H1 (cell line): ENCODE measurements at regions not wholly inside any gene's neighbourhood (a gene's known extent, or its start where the extent isn't known, plus 50 kb on each side); places are given as distances from the start of the nearest gene placed in this dataset.

Experiments
- CTCF ChIA-PET: fragments of 300-600 bp; sonication (Branson Sonifier 250); formaldehyde crosslinking; loops from one replicate; lab custom pipeline; 2021; ENCODE audit not compliant: partially characterized antibody; lab: Charles Lee
- POLR2A ChIA-PET: fragments of 300-600 bp; sonication (Branson Sonifier 250); formaldehyde crosslinking; loops from one replicate; lab custom pipeline; 2021; ENCODE audit warnings: inconsistent platforms; ENCODE audit not compliant: partially characterized antibody; lab: Charles Lee
- DNase-seq, 2 experiments: peaks; one replicate each; pipeline versions ENCODE4 v3.0.0 to v3.0.0-alpha.2; 2010 to 2022; ENCODE audit warnings: low spot score in 2 of 2, low read depth in 1 of 2, mixed read lengths in 1 of 2
- FAIRE-seq: peaks from 2 replicates; lab custom pipeline; 2011; peaks lifted over from hg19 to GRCh38; lab: Jason Lieb, UNC
- H2AFZ ChIP-seq: 2 replicates; pipeline ENCODE4 v1.8.1; 2012; ENCODE audit warnings: low read length, inconsistent platforms
- H2AK5ac ChIP-seq: 2 replicates; pipeline ENCODE4 v1.6.1; 2013; ENCODE audit warnings: low read depth, low read length
- H2BK120ac ChIP-seq: replicated peaks from 2 replicates; pipeline ENCODE3; 2013; ENCODE audit warnings: low read depth, low read length, inconsistent platforms
- H2BK12ac ChIP-seq: 2 replicates; pipeline ENCODE4 v1.6.1; 2013; ENCODE audit warnings: low read depth, low read length
- H2BK15ac ChIP-seq: 2 replicates; pipeline ENCODE4 v1.6.1; 2013; ENCODE audit warnings: low read length
- H2BK20ac ChIP-seq: 2 replicates; pipeline ENCODE4 v1.6.1; 2013; ENCODE audit warnings: low read length
- H2BK5ac ChIP-seq: 2 replicates; pipeline ENCODE4 v1.6.1; 2013; ENCODE audit warnings: low read depth, low read length
- H3K14ac ChIP-seq: 2 replicates; pipeline ENCODE4 v1.6.1; 2013; ENCODE audit warnings: inconsistent platforms; ENCODE audit not compliant: insufficient read length
- H3K18ac ChIP-seq: 2 replicates; pipeline ENCODE4 v1.6.1; 2013; ENCODE audit warnings: low read length; ENCODE audit errors: extremely low read depth
- H3K23ac ChIP-seq: 2 replicates; pipeline ENCODE4 v1.6.1; 2013; ENCODE audit warnings: inconsistent platforms; ENCODE audit not compliant: insufficient read length
- H3K23me2 ChIP-seq: 2 replicates; pipeline ENCODE4 v1.6.1; 2013; ENCODE audit warnings: low read depth, low read length
- H3K27ac ChIP-seq: 2 replicates; pipeline ENCODE4 v1.6.1; 2011; ENCODE audit warnings: low read depth, low read length, inconsistent platforms
- H3K27me3 ChIP-seq, 4 experiments: replicated peaks in 1 of 4; 1 replicate in 1 of 4; 2 replicates in 3 of 4; pipeline versions ENCODE4 v1.6.1 to v1.8.1; 2011 to 2013; ENCODE audit warnings: low read length in 3 of 4, mild to moderate bottlenecking in 3 of 4, inconsistent platforms in 2 of 4, mixed read lengths in 2 of 4, moderate library complexity in 1 of 4; ENCODE audit not compliant: control insufficient read depth in 3 of 4, insufficient read depth in 3 of 4; ENCODE audit errors: extremely low read depth in 1 of 4
- H3K36me3 ChIP-seq, 4 experiments: 2 replicates each; pipeline versions ENCODE4 v1.6.1 to v1.8.1; 2011 to 2013; ENCODE audit warnings: mild to moderate bottlenecking in 4 of 4, low read length in 3 of 4, moderate library complexity in 2 of 4, control low read depth in 1 of 4, inconsistent platforms in 1 of 4; ENCODE audit not compliant: insufficient read depth in 4 of 4, control insufficient read depth in 2 of 4
- H3K4ac ChIP-seq: replicated peaks from 2 replicates; pipeline ENCODE3; 2013; ENCODE audit warnings: low read length, low read depth, mixed read lengths, inconsistent platforms; ENCODE audit not compliant: insufficient read length
- H3K4me1 ChIP-seq, 4 experiments: replicated peaks in 1 of 4; 1 replicate in 1 of 4; 2 replicates in 3 of 4; pipeline versions ENCODE4 v1.6.1 to v1.8.1; 2011 to 2013; ENCODE audit warnings: low read length in 3 of 4, inconsistent platforms in 2 of 4, mixed read lengths in 1 of 4; ENCODE audit not compliant: insufficient read depth in 4 of 4, control insufficient read depth in 3 of 4
- H3K4me2 ChIP-seq, 2 experiments: 2 replicates each; pipeline versions ENCODE4 v1.6.1 to v1.8.1; 2011 to 2013; ENCODE audit warnings: low read depth in 2 of 2, low read length in 2 of 2, control low read depth in 1 of 2, inconsistent platforms in 1 of 2, mild to moderate bottlenecking in 1 of 2; ENCODE audit not compliant: insufficient read depth in 1 of 2
- H3K4me3 ChIP-seq, 4 experiments: fragments of 200-600, 300-600 bp in 1 of 4; sonication (generic), shearing (Covaris generic), sonication (Bioruptor Twin) in 1 of 4; 2 replicates each; pipeline versions ENCODE4 v1.5.1 to v1.8.1; 2011 to 2016; ENCODE audit warnings: low read length in 4 of 4, low read depth in 3 of 4, control low read depth in 2 of 4, inconsistent platforms in 2 of 4, mild to moderate bottlenecking in 2 of 4, mixed read lengths in 1 of 4, moderate library complexity in 1 of 4; ENCODE audit not compliant: insufficient read depth in 2 of 4; ENCODE audit errors: extremely low read depth in 1 of 4
- H3K56ac ChIP-seq: replicated peaks from 2 replicates; pipeline ENCODE3; 2013; ENCODE audit warnings: low read depth, mild to moderate bottlenecking, mixed read lengths, low read length, inconsistent platforms; ENCODE audit not compliant: insufficient read length
- H3K79me1 ChIP-seq: 2 replicates; pipeline ENCODE4 v1.6.1; 2013; ENCODE audit warnings: low read depth, low read length, control low read depth
- H3K79me2 ChIP-seq, 2 experiments: 2 replicates each; pipeline versions ENCODE4 v1.6.1 to v1.8.1; 2012 to 2013; ENCODE audit warnings: low read length in 2 of 2, mild to moderate bottlenecking in 2 of 2, inconsistent platforms in 1 of 2; ENCODE audit not compliant: insufficient read depth in 2 of 2, control insufficient read depth in 1 of 2
- H3K9ac ChIP-seq, 4 experiments: replicated peaks in 1 of 4; 1 replicate in 1 of 4; 2 replicates in 3 of 4; pipeline versions ENCODE4 v1.6.1 to v1.8.1; 2011 to 2013; ENCODE audit warnings: low read depth in 3 of 4, low read length in 3 of 4, control low read depth in 2 of 4, mild to moderate bottlenecking in 2 of 4, moderate library complexity in 2 of 4, inconsistent platforms in 1 of 4; ENCODE audit errors: extremely low read depth in 1 of 4
- H3K9me3 ChIP-seq, 2 experiments: 2 replicates each; pipeline versions ENCODE4 v1.6.1 to v1.8.1; 2012 to 2013; ENCODE audit warnings: mild to moderate bottlenecking in 2 of 2, moderate library complexity in 2 of 2, control low read depth in 1 of 2, inconsistent platforms in 1 of 2, low read depth in 1 of 2, low read length in 1 of 2, mixed read lengths in 1 of 2; ENCODE audit not compliant: insufficient read depth in 2 of 2
- H4K20me1 ChIP-seq, 2 experiments: replicated peaks in 1 of 2; 2 replicates each; pipeline versions ENCODE3 to v1.8.1; 2011 to 2013; ENCODE audit warnings: inconsistent platforms in 2 of 2, low read length in 2 of 2, mild to moderate bottlenecking in 1 of 2; ENCODE audit not compliant: insufficient read depth in 2 of 2, control insufficient read depth in 1 of 2
- H4K5ac ChIP-seq: 2 replicates; pipeline ENCODE4 v1.6.1; 2013; ENCODE audit warnings: low read length, low read depth, mixed read lengths, inconsistent platforms; ENCODE audit not compliant: insufficient read length
- H4K8ac ChIP-seq: 2 replicates; pipeline ENCODE4 v1.8.0; 2013; ENCODE audit warnings: mild to moderate bottlenecking, moderate library complexity, low read length, inconsistent platforms; ENCODE audit not compliant: insufficient read depth; ENCODE audit errors: extremely low read depth
- H4K91ac ChIP-seq: replicated peaks from 2 replicates; pipeline ENCODE3; 2013; ENCODE audit warnings: low read length, mixed read lengths, inconsistent platforms; ENCODE audit not compliant: insufficient read length
- POLR2AphosphoS5 ChIP-seq: IDR thresholded peaks from 2 replicates; pipeline ENCODE4 v1.6.1; 2011; ENCODE audit warnings: low read depth, low read length
- WGBS, 2 experiments: shearing (Covaris generic) in 1 of 2; methylation state at CpG; one replicate each; pipeline versions ENCODE4 v1.1.6 to v1.1.7; 2013 to 2015; ENCODE audit warnings: low lambda C conversion rate in 2 of 2, mixed read lengths in 2 of 2, inconsistent platforms in 1 of 2, low coverage in 1 of 2, missing lambda C conversion rate in 1 of 2; ENCODE audit not compliant: insufficient replicate concordance in 2 of 2, insufficient coverage in 1 of 2, insufficient read length in 1 of 2; ENCODE audit errors: extremely low coverage in 1 of 2, missing lambda C conversion rate in 1 of 2; 5-methylcytosine and 5-hydroxymethylcytosine counted together

DNA sequence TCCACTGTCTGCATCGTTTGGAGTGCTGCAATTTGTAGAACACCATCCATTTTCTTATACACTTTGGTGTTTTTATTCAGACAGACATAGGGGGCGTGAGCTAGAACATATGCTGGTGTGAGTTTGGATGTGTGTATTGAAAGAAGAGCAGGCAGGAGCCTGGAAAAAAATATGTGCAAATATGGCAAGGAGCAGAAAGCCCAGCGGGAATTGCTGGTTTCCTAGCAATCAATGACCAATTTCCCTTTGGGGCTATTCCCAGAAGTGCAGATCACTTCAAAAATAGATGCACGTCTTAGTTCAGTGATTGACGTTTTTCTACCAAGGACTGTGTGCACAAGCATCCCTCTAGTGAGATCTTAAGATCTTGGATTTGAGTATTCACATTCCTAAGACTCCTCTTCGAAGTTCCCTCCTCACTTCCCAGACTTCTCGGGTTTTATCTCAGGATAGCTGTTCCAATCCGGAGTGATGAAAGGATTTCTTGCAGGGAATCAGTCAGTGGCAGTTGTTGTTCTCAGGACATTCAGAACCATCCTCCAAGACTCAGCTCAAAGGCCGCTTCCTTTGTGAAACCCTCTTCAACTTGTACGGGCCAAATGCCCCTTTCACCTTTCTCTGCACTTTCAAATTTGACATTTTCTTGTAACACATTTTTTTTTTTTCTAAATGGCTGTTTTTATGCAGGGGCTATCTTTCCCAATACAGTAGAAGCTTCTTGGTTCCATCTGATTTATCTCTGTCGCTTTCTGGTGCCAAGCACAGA, 268.7 kb upstream of the ASIC2 start:
- H3K27ac ChIP-seq = no peak overlapping the region

More for the DNA sequence above, 268.7 kb upstream of the ASIC2 start:
- Histone ChIP-seq H3K4ac (no peak overlapping the region), H3K79me1 (no peaks in the 10 kb centered on the region), H4K91ac (no peak overlapping the region), H3K79me2 (no peaks in the 10 kb centered on the region), H2AK5ac (no peak overlapping the region), H4K8ac (no peak overlapping the region), H4K5ac (no peak overlapping the region), H3K14ac (no peak overlapping the region), H2BK20ac (no peak overlapping the region), H2BK120ac (no peak overlapping the region), H3K4me3 (no peak overlapping the region), H3K9me3 (peaks cover 4 to 6% of the 10 kb centered on the region in 2 experiments; a peak in 2 of 4 replicates), H2BK12ac (no peak overlapping the region), H3K36me3 (no peaks in the 10 kb centered on the region), H3K23ac (no peak overlapping the region), H3K56ac (no peak overlapping the region), H3K18ac (no peak overlapping the region), H3K23me2 (no peaks in the 10 kb centered on the region), H2BK15ac (no peak overlapping the region), H3K4me1 (no peaks in the 10 kb centered on the region), H4K20me1 (no peaks in the 10 kb centered on the region), H3K27me3 (no peaks in the 10 kb centered on the region), H2BK5ac (no peak overlapping the region), H3K9ac (no peak overlapping the region), H3K4me2 (no peak overlapping the region), H2AFZ (no peak overlapping the region)
- TF ChIP-seq POLR2AphosphoS5 = no peak
- WGBS, 2 experiments = 82% methylated on average over 11 of the region's 11 CpGs; no CpG with 5 or more reads in 1 of the 2 experiments
- DNase-seq = no peak
- ChIA-PET CTCF (interaction anchor here (0.6 to 3.1 kb wide), 12 partner anchors 9 to 511 kb away, joined by 3 to 26 read pairs (median 4); no protein-coding TSS in a partner anchor), POLR2A (no interaction called here)
- no peak for FAIRE-seq
